Skeletal muscle cell (primary cell): ENCODE measurements at regions not wholly inside any gene's neighbourhood (a gene's known extent, or its start where the extent isn't known, plus 50 kb on each side); places are given as distances from the start of the nearest gene placed in this dataset.
"Not testable (repeated sequence)": the region's sequence is repeated elsewhere in the genome, so short reads cannot be mapped to it uniquely, and the experiment has no call there.

Experiments
- DNase-seq: peaks from one replicate; pipeline ENCODE4 v3.0.0-alpha.2; 2010; ENCODE audit warnings: low read depth
- H3K4me3 ChIP-seq: 2 replicates; pipeline ENCODE4 v1.5.1; 2011; ENCODE audit warnings: low read depth, mild to moderate bottlenecking, control low read depth, low read length, moderate library complexity

DNA sequence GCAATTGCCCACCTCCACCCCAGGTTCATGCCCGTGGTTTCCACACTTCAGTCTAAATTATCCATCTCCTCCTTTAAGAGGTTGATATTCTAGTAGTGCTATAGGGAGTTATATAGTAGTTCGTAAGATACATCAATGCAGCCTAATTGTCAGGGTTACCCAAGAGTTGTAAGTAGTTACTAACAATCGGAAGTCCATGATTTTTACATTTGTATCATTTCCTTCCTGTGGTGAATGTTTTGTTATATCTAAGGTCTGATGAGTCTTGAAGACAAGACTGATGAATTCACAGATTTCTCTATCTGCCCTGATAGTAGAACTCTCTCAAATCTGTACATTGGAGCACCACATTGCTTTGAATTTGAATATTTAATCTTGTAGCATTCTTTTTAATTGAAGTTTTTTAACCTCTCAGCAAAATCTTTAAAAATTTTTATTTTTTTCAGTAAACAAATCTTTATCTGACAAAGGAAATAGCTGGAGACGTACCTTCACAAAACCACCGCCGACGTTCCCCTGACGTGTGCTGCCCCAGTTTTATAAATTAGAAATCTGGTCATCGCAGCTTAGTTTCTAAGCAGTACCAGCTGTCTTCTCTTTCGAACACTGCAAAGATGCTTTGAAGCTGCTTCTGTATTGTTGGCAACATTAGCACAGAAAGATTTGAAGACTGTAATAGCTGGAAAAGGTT is 264.5 kb downstream of the SOCS6 start:
- no peak overlapping the region for H3K4me3 ChIP-seq
- DNase-seq = no peak

DNA sequence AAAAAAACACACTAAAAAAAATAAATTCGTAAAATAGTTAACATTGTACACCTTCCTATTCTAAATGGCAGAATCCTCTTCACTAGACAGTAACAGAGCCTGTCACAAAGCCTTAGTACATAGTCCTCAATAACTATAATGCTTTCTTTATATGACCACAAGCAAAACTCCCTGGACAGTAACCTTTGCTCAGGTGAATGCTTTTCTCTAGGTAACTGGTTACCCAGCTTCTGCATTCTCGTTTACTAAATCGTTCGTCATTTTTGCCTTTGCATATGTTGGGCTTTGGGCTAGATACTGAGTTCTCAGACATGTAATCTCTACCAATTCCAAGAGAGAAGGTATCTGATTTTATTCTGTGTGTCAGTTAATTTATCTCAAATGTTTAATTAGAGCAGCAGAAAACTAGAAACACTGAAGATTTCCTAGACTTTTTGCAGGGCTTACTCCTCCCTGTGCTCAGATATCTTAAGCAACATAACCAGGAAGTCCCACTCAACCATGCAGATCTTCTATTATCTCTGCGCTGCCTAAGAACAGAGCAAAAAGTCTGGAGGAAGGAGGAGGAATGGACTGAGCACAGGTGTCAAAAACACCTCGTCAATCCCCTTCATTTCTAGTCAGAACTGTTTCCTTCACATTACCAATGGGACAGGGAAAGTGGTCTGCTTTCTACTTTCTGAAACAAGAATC is 247.7 kb downstream of the SOCS6 start:
- H3K4me3 ChIP-seq = no peak overlapping the region
- no peak for DNase-seq

DNA sequence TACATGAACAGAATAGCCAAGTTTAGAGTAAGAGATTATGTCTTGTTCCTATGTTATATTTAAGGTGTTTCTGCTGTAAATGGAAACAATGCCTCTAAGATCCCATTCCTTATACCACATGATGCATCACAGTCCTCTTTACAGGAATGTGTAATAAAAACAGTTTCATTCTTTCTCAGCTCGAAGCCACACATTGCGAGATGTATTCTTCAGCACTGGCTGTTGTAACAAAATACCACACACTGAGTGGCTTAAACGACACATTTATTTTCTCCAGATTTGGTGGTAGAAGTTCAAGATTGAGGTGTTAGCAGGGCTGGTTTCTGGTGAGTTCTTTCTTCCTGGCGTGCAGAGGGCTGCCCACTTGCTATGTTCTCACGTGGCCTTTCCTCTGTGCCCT is 246.2 kb downstream of the SOCS6 start:
- DNase-seq = no peak

DNA sequence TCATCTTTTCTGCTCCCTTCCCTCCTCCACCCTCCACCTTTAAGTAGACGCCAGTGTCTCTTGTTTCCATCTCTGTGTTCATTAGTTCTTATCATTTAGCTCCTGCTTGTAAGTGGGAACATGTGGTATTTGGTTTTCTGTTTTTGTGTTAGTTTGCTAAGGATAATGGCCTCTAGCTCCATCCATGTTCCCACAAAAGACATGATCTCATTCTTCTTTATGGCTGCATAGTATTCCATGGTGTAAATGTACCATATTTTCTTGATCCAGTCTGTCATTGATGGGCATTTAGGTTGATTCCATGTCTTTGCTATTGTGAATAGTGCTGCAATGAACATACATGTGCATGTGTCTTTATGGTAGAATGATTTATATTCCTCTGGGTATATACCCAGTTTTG is 236.5 kb downstream of the SOCS6 start:
- H3K4me3 ChIP-seq, DNase-seq: not testable (repeated sequence)

More for the DNA sequence above, 246.2 kb downstream of the SOCS6 start:
- H3K4me3 ChIP-seq = no peak overlapping the region

DNA sequence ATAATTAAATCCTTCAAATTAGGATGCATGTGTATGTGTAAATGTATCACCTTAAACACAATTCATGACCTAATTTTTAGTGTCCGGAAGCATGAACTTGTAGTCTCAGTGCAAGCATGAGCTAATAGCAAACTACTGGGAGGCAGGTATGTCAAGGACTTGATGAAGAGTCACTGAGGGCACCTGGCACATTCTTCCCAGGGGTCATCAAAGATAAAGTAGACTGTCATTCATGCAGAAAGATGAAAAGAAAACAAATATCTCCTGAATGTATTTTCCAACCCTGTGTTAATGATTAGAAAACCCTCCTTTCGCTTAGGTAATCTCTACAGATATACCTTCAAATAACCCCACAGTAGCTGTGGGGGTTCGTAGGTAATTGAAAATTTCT is 234.9 kb downstream of the SOCS6 start:
- no peak overlapping the region for H3K4me3 ChIP-seq
- no peak for DNase-seq

DNA sequence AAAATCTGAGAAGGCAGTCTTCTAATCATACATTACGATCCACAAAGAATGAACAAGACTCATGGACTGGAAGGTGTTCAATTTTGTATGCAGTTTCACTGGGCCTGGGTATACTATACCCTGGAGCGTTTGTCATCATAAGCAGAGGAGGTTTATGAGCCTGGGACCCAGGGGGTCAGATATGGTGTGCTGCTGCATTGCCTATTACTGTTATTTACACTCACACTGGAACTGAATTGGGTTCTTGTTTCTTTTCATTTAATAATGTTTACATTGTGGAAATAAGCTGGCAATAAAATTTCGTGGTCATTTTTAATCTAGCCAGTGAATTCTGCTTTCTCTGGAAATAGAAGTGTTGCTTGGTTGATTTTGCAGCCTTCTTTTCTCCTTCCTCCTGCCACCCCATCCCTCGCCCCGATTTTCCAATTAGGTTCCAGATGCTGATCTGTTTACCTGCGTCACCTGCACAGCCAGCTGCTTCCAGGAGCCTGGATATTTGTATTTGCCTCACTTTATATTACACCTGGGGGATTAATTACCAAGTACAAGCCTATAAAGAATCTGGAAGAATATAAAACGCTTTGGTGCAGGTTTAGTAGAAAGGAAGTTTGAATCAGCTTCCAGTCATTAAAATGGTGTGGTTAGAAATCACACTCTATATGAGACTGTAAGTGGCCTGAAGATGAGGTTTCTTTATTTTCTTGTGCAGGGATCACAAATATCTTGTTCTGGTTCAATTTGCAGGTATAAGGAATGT is 234.4 kb downstream of the SOCS6 start:
- no peak overlapping the region for H3K4me3 ChIP-seq
- DNase-seq = no peak

DNA sequence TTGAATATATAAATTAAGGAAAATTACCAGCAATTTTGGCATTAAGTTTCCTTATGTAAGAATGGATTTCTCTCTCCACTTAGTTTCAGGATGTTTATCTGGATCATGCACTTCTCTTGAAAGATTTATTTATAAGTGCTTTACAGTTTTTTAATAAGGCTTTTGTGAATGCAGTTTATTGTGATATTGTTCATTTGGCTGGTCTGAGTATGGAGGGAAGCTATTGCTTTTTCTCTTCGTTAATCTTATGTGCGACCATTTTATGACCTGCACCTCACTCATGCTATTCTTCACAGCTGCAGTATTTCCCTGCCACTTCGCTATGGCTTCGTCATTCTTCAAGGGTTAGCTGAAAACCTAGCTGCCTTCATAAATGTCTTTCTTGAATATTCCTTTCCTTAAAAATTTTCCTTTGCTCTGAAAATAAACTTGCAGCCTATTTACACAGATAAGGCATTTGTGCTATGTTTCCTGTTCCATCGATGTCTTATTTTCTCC is 233.4 kb downstream of the SOCS6 start:
- DNase-seq = no peak

DNA sequence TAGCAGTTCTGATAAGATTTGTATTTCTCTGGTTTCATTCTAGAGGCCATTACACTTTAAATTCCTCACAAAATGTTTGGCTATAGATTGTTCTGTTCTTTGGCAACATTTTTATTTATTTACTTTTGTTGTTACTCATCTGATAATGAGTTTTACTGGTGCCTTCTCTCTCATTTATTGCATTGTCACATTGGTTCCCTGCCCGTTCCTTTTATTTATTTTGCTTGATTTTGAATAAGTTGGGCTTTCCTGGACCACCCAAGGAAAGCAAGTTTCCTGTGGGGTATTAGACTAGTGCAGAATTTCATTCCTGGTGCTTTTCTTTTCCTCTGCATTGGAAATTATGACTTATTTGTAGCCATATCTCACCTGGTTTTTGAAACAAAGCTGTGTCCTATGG is 232.0 kb downstream of the SOCS6 start:
- DNase-seq = no peak
- no peak overlapping the region for H3K4me3 ChIP-seq

More for the DNA sequence above, 233.4 kb downstream of the SOCS6 start:
- no peak overlapping the region for H3K4me3 ChIP-seq

DNA sequence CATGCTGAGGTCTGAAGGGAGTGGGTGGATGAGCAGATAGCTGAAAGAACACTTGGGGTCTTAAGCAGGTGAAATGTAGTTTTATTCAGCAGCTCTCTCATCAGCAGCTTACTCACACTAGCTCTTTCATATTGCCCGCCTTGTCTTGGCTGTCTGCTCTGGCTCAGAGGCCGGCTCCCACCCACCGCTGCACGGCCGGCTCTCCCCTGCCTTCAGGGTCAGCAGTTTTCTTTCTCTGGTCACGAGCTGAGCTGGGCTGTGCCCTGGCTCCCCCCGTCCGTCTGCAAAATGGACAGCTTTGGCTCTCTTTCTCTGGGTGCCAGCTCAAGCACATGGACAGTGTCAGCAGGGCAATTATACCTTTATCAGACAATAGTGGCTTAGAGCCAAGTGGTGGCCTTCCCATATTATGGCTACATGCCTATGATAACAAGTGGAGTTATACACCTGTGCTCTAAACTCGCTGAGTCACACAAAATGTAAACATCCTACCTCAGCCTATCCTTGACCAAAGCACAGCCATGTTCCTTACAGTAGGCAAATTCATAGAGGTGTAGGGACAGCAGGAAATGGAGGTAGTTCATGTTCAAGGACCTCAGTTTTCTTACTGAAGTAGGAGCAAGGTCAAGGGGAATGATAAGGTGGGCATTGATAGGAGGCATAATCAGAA is 224.8 kb downstream of the SOCS6 start:
- DNase-seq = no peak
- H3K4me3 ChIP-seq = no peak overlapping the region

DNA sequence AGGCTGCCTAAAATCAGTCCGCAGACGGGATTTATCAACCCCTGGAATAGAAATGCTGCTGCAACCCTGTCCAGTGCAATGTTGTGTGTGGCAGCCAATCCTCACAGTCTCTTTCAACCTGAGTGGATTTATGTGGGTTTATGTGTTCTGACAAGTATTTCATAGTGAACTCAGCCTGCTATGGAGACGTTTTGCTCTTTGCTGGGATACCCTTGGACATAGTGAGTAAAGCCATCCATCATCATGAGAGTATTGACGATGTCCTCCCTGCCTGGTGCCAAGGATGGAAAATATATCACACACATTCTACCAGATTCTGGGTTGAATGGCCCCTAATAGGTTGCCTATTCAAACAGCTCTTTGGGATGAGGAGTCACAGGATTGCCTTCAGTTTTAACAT is 219.1 kb downstream of the SOCS6 start:
- no peak for DNase-seq
- H3K4me3 ChIP-seq = no peak overlapping the region

DNA sequence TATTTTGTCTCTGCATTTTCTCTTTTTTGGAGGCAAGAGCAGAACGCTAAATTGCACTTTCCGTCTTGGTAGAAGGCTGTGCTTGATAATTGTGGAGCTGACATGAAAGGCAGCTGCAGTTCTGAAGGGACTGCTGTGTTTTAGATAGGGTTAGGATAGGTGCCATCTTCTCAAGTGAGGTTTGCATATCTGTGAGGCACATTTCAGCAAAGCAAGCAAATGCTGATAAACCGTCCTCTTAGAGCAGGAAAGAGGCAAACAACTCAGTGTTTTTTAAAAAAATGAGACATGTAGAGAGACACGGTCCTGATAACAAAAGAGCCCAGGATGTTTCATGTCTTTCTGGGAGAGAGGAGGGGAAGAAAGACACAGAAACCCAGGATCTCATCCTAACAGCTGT is 217.7 kb downstream of the SOCS6 start:
- no peak for DNase-seq
- no peak overlapping the region for H3K4me3 ChIP-seq

DNA sequence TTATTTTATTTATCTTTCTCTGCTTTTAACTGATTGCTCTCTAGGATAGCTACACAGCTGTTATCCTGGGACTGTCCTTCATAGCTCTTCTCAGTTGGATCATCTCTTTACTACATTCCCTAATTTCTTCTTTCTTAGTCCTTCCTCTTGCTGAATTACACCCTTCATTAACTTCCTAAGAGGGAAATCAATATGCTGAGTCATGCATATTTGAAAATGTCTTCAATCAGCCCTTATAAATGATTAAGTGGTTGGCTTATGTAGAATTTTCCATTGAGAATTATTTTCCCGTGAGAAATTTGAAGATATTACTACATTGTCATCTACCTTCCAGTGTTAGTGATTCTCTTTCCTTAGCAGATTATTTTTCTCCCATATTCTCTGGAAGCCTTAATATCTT is 214.2 kb downstream of the SOCS6 start:
- no peak overlapping the region for H3K4me3 ChIP-seq
- DNase-seq = no peak

DNA sequence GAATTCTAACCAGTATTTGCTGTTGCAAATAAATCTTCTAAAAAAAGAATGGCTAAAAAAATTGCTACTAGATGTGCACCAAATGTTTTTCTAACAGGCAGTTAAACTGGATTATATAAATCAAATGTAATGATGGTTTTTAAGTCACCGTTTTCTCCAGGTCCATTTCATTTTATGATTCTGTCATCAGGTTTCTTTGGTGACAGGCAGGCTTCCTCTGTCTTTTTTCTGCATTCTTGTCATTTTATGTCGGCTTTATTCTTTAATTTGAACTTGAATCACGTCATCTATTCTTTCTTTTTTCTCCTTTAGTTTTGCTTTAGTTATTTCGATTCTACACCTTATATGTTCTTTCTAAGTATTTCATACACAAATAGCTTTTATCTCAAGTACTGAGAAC is 212.5 kb downstream of the SOCS6 start:
- DNase-seq = no peak
- H3K4me3 ChIP-seq = no peak overlapping the region

DNA sequence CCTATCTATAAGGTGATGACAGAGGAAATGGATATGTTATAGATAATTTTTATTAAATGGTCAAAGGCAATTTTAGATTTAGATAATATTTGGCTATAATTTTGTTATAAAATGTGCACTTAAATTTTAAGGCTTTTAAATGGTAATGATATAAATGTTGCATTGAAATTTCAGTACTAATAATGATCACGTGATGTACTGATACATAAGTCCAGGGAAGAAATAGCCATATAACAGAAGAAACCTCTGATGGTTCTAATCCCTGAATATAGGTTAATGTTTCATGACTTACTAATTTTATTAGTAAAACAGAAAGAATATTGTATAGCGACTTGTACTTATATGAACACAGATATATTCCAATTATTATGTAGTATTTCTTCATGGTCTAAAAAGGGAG is 211.9 kb downstream of the SOCS6 start:
- DNase-seq = no peak
- H3K4me3 ChIP-seq = no peak overlapping the region

DNA sequence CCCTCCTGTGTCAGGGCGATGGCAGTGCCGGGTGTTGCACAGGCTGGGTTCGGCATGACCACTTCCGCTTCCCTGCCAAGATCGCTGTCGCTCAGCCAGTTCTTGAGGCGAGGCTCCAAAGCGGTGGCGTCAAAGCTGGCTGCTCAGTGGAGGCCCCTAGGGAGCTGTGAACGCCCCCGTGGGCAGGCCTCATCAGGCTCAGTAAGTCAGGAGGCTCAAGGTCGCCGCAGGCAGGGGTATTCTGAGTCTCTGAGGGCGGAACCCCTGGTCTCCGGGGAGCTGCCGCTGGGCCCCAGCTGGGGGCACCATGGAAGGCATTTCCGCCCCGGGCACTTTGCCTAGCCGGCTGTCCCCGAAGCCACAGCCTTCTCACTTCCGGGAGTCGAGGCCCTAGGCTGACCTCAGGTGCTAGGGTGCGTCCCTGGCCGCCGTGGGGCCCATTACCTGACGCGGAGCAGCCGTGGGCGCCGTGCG is 210.4 kb downstream of the SOCS6 start:
- no peak overlapping the region for H3K4me3 ChIP-seq
- DNase-seq = no peak

DNA sequence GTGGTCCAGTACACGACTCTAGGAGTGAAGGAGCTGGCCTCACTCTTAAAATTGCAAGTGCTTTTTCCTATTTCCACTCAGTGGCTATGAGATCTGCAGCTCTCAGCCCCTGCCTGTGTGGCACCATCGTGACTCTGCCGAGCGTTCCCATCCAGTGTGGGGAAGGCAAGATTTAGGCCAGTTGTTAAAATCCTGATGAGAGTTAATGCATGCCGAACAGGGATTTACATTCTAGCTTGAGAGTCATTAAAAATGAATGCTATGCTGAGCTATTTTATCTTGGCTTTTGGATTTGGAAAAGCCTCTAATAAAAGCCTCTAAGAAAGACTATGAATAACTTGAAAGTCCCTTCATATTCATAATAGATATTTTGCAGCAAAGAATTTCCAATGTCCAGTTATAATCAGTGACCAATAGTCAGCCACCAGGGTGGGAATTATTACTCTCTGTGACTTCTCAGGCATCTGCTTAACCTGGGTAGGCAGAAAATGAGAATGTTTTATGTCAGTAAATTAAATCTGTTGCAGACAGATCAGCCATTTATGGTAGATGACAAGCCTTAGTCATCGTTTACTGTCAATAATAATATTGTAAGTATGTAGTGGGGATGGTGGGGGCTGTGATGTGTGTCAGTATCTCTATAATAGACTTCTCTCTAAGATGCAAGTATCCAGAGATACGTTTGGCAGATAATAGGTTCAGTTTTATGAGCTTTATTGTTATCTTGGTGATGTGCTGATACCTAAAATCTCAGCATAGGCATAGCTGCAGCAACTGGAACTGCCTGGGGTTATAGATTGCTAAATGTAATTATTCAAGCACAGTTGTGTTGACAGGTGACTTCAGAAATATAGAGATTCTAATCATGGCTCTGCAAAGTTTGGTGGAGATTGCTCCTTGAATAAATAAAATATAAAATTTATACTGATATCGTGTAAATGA is 207.8 kb downstream of the SOCS6 start:
- no peak overlapping the region for H3K4me3 ChIP-seq
- DNase-seq = no peak

DNA sequence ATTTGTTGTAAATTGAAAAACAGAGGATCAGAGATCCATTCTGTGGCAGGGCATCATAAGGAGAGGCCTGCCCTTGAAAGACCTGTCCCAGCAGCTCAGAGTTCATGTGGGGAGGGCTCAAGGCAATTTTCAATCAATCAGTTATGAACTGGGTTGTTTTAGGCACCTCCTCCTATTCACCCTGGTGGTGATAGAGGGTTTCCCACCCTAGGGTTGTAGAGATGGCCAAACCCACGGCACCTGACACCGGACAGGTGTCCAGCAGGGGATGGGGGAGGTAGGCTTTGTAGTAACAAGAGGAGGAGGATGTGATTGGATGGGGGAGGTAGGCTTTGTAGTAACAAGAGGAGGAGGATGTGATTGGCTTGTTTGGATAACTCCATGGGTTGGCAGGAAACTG is 205.7 kb downstream of the SOCS6 start:
- H3K4me3 ChIP-seq = no peak overlapping the region
- no peak for DNase-seq

DNA sequence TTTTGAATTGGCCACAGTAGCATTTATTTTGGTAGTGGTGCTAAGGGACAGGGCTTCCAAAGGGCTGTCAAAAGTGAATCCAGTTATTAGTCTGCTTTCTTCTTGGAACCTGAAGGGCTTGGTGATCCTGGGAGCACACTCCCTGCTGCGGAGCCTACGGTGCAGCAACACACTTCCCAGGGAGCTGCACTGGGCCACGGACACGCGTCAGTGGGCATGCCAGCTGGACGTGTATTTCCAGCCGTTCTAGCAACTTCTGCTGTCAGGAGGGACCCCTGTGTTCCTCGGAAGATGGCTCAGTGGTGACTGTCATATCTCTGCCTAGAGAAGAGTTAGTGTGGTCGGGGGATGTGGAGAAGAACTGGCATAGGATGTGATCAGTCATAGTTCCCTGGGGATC is 204.6 kb downstream of the SOCS6 start:
- no peak for DNase-seq
- no peak overlapping the region for H3K4me3 ChIP-seq
